ENCODE measurements at regions not wholly inside any gene's neighbourhood (a gene's known extent, or its start where the extent isn't known, plus 50 kb on each side); places are given as distances from the start of the nearest gene placed in this dataset.
"Not testable (repeated sequence)": the region's sequence is repeated elsewhere in the genome, so short reads cannot be mapped to it uniquely, and the experiment has no call there.

GRCh38 chr19:30236587-30236986 is 135.6 kb upstream of the ZNF536 start:
- DNase-seq (ENCODE audit: low read depth), result no peak

GRCh38 chr19:30237140-30237539 is 135.0 kb upstream of the ZNF536 start:
- peak; percentile 44 for DNase-seq (ENCODE audit: low read depth)

- no peak for DNase-seq (ENCODE audit: low read depth)
These were observed 131.1 kb upstream of the ZNF536 start for GRCh38 chr19:30240904-30241695.

- DNase-seq (ENCODE audit: low read depth), result no peak
These were observed 127.7 kb upstream of the ZNF536 start for GRCh38 chr19:30244533-30244932.

GRCh38 chr19:30245401-30246039 is 126.7 kb upstream of the ZNF536 start:
- no peak for DNase-seq (ENCODE audit: low read depth)

GRCh38 chr19:30249911-30250310 is 122.3 kb upstream of the ZNF536 start:
- no peak for DNase-seq (ENCODE audit: low read depth)

- DNase-seq (ENCODE audit: low read depth), result no peak
These were observed 120.0 kb upstream of the ZNF536 start for GRCh38 chr19:30252214-30252613.

GRCh38 chr19:30253581-30253996 is 118.6 kb upstream of the ZNF536 start:
- peak; percentile 92 for DNase-seq (ENCODE audit: low read depth)

GRCh38 chr19:30254158-30254557 is 118.0 kb upstream of the ZNF536 start:
- peak; percentile 37 for DNase-seq (ENCODE audit: low read depth)

GRCh38 chr19:30254789-30255188 is 117.4 kb upstream of the ZNF536 start:
- no peak for DNase-seq (ENCODE audit: low read depth)

- peak; percentile 59 for DNase-seq (ENCODE audit: low read depth)
These were observed 116.2 kb upstream of the ZNF536 start for GRCh38 chr19:30255791-30256495.

GRCh38 chr19:30256496-30256850 is 115.7 kb upstream of the ZNF536 start:
- no peak for DNase-seq (ENCODE audit: low read depth)

GRCh38 chr19:30263830-30264381 is 108.3 kb upstream of the ZNF536 start:
- no peak for DNase-seq (ENCODE audit: low read depth)

- DNase-seq (ENCODE audit: low read depth), result not testable (repeated sequence)
These were observed 106.3 kb upstream of the ZNF536 start for GRCh38 chr19:30265918-30266317.

GRCh38 chr19:30266687-30267086 is 105.5 kb upstream of the ZNF536 start:
- DNase-seq (ENCODE audit: low read depth), result no peak

- no peak for DNase-seq (ENCODE audit: low read depth)
These were observed 104.9 kb upstream of the ZNF536 start for GRCh38 chr19:30267332-30267731.

- DNase-seq (ENCODE audit: low read depth), result no peak
These were observed 103.6 kb upstream of the ZNF536 start for GRCh38 chr19:30268601-30269000.

- no peak for DNase-seq (ENCODE audit: low read depth)
These were observed 102.5 kb upstream of the ZNF536 start for GRCh38 chr19:30269638-30270037.

- DNase-seq (ENCODE audit: low read depth), result no peak
These were observed 100.4 kb upstream of the ZNF536 start for GRCh38 chr19:30271816-30272215.

GRCh38 chr19:30272554-30272953 is 99.6 kb upstream of the ZNF536 start:
- no peak for DNase-seq (ENCODE audit: low read depth)

GRCh38 chr19:30273184-30273583 is 99.0 kb upstream of the ZNF536 start:
- DNase-seq (ENCODE audit: low read depth), result no peak

- DNase-seq (ENCODE audit: low read depth), result no peak
These were observed 97.2 kb upstream of the ZNF536 start for GRCh38 chr19:30274987-30275386.
